Fibroblast of peridontal ligament (primary cell): ENCODE measurements at regions not wholly inside any gene's neighbourhood (a gene's known extent, or its start where the extent isn't known, plus 50 kb on each side); places are given as distances from the start of the nearest gene placed in this dataset.

Source experiments
- DNase-seq: peaks from one replicate; pipeline ENCODE4 v3.0.0-alpha.2; 2010; ENCODE audit errors: extremely low read depth

- no peak for DNase-seq
Observed at GRCh38 chr3:79881431-79881830, 113.6 kb upstream of the ROBO1 start.

- DNase-seq: no peak
Observed at GRCh38 chr3:79878708-79879107, 110.9 kb upstream of the ROBO1 start.

- DNase-seq: no peak
Observed at GRCh38 chr3:79874646-79875045, 106.8 kb upstream of the ROBO1 start.

- no peak for DNase-seq
Observed at GRCh38 chr3:79872483-79872882, 104.7 kb upstream of the ROBO1 start.

- no peak for DNase-seq
Observed at GRCh38 chr3:79871656-79872055, 103.9 kb upstream of the ROBO1 start.

GRCh38 chr3:79870313-79870620 is 102.5 kb upstream of the ROBO1 start:
- no peak for DNase-seq

GRCh38 chr3:79869461-79870312 is 101.9 kb upstream of the ROBO1 start:
- DNase-seq: no peak

- DNase-seq: no peak
Observed at GRCh38 chr3:79866162-79866561, 98.4 kb upstream of the ROBO1 start.

- DNase-seq: no peak
Observed at GRCh38 chr3:79864077-79864476, 96.3 kb upstream of the ROBO1 start.

GRCh38 chr3:79848876-79849275 is 81.1 kb upstream of the ROBO1 start:
- DNase-seq: no peak

- DNase-seq: no peak
Observed at GRCh38 chr3:79847928-79848327, 80.1 kb upstream of the ROBO1 start.

- no peak for DNase-seq
Observed at GRCh38 chr3:79846148-79846933, 78.5 kb upstream of the ROBO1 start.

- DNase-seq: no peak
Observed at GRCh38 chr3:79845546-79845945, 77.7 kb upstream of the ROBO1 start.

- DNase-seq: no peak
Observed at GRCh38 chr3:79844176-79844575, 76.4 kb upstream of the ROBO1 start.

GRCh38 chr3:79843180-79843579 is 75.4 kb upstream of the ROBO1 start:
- no peak for DNase-seq

- no peak for DNase-seq
Observed at GRCh38 chr3:79835701-79836100, 67.9 kb upstream of the ROBO1 start.

GRCh38 chr3:79824166-79824565 is 56.4 kb upstream of the ROBO1 start:
- DNase-seq: no peak

- no peak for DNase-seq
Observed at GRCh38 chr3:79822076-79822475, 54.3 kb upstream of the ROBO1 start.

- DNase-seq: no peak
Observed at GRCh38 chr3:79820089-79820488, 52.3 kb upstream of the ROBO1 start.

- DNase-seq: no peak
Observed at GRCh38 chr3:79818015-79818414, 50.2 kb upstream of the ROBO1 start.
